Mammary epithelial cell (primary cell): ENCODE measurements at regions not wholly inside any gene's neighbourhood (a gene's known extent, or its start where the extent isn't known, plus 50 kb on each side); places are given as distances from the start of the nearest gene placed in this dataset.
"Not testable (repeated sequence)": the region's sequence is repeated elsewhere in the genome, so short reads cannot be mapped to it uniquely, and the experiment has no call there.

ENCODE experiments used
- EZH2 ChIP-seq: IDR thresholded peaks from 2 replicates; pipeline ENCODE4 v1.6.1; 2012; ENCODE audit warnings: low read length, inconsistent platforms, borderline replicate concordance
- TF ChIP-seq, protein P1 (sequence below), 2 donors: IDR thresholded peaks in 1 of 2; conservative IDR thresholded peaks in 1 of 2; 2 replicates each; pipeline ENCODE4 v1.5.1; 2011 to 2012; ENCODE audit warnings: inconsistent platforms in 2 of 2, low read length in 2 of 2, mild to moderate bottlenecking in 2 of 2, control low read depth in 1 of 2, low read depth in 1 of 2; ENCODE audit not compliant: insufficient read depth in 1 of 2; ENCODE audit errors: extremely low read depth in 1 of 2

DNA sequence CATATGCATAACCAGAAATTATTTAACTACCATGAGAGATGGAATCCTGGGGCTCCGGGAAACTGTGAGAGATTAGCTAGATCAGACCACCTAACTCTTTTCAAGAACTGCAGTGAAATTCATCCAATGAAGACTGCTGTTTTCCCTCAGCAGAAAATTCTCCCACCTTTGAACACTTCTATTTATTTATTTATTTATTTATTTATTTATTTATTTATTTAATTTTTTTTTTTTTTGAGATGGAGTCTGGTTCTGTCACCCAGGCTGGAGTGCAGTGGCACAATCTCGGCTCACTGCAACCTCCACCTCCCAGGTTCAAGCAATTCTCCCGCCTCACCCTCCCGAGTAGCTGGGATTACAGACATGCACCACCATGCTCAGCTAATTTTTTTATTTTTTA is 802.2 kb downstream of the BCL11A start:
- TF ChIP-seq EZH2, result not testable (repeated sequence)
- TF ChIP-seq, protein P1, sequence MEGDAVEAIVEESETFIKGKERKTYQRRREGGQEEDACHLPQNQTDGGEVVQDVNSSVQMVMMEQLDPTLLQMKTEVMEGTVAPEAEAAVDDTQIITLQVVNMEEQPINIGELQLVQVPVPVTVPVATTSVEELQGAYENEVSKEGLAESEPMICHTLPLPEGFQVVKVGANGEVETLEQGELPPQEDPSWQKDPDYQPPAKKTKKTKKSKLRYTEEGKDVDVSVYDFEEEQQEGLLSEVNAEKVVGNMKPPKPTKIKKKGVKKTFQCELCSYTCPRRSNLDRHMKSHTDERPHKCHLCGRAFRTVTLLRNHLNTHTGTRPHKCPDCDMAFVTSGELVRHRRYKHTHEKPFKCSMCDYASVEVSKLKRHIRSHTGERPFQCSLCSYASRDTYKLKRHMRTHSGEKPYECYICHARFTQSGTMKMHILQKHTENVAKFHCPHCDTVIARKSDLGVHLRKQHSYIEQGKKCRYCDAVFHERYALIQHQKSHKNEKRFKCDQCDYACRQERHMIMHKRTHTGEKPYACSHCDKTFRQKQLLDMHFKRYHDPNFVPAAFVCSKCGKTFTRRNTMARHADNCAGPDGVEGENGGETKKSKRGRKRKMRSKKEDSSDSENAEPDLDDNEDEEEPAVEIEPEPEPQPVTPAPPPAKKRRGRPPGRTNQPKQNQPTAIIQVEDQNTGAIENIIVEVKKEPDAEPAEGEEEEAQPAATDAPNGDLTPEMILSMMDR (conservative IDR thresholded peaks at IDR 0.05 in 1 of 2, IDR thresholded peaks at IDR 0.05 in 1 of 2; ENCODE audit: extremely low read depth in 1 of 2, insufficient read depth in 1 of 2, low read depth in 1 of 2, low read length in 2 of 2), result not testable (repeated sequence)
